Activated CD8-positive, alpha-beta memory T cell treated with anti-CD3 and anti-CD28 coated beads for 24 hours (primary cell): ENCODE measurements at regions not wholly inside any gene's neighbourhood (a gene's known extent, or its start where the extent isn't known, plus 50 kb on each side); places are given as distances from the start of the nearest gene placed in this dataset.

Experiments used
- DNase-seq: peaks from one replicate; pipeline ENCODE4 v3.0.0-alpha.2; 2020

- DNase-seq: no peak
These were observed 257.2 kb downstream of the CYRIA start for GRCh38 chr2:16408331-16409005.

GRCh38 chr2:16407358-16407757 lies 258.3 kb downstream of the CYRIA start:
- DNase-seq: no peak

GRCh38 chr2:16406496-16407289 lies 258.9 kb downstream of the CYRIA start:
- DNase-seq: no peak

GRCh38 chr2:16405551-16405950 lies 260.1 kb downstream of the CYRIA start:
- no peak for DNase-seq

- no peak for DNase-seq
These were observed 260.9 kb downstream of the CYRIA start for GRCh38 chr2:16404551-16405300.

GRCh38 chr2:16404146-16404545 lies 261.5 kb downstream of the CYRIA start:
- DNase-seq: no peak

- no peak for DNase-seq
These were observed 262.7 kb downstream of the CYRIA start for GRCh38 chr2:16402891-16403290.

- DNase-seq: no peak
These were observed 263.8 kb downstream of the CYRIA start for GRCh38 chr2:16401761-16402300.

GRCh38 chr2:16400127-16400623 lies 265.5 kb downstream of the CYRIA start:
- no peak for DNase-seq

- no peak for DNase-seq
These were observed 267.1 kb downstream of the CYRIA start for GRCh38 chr2:16398486-16399043.

GRCh38 chr2:16397681-16398475 lies 267.8 kb downstream of the CYRIA start:
- DNase-seq: no peak

- DNase-seq: no peak
These were observed 268.6 kb downstream of the CYRIA start for GRCh38 chr2:16396986-16397385.

- DNase-seq: no peak
These were observed 269.5 kb downstream of the CYRIA start for GRCh38 chr2:16396171-16396570.

GRCh38 chr2:16395601-16396000 lies 270.0 kb downstream of the CYRIA start:
- DNase-seq: no peak

- DNase-seq: no peak
These were observed 270.6 kb downstream of the CYRIA start for GRCh38 chr2:16394986-16395550.

- DNase-seq: no peak
These were observed 271.3 kb downstream of the CYRIA start for GRCh38 chr2:16394072-16394985.

GRCh38 chr2:16393500-16394071 lies 272.0 kb downstream of the CYRIA start:
- no peak for DNase-seq

GRCh38 chr2:16392647-16393499 lies 272.8 kb downstream of the CYRIA start:
- DNase-seq: no peak

- DNase-seq: no peak
These were observed 273.6 kb downstream of the CYRIA start for GRCh38 chr2:16391986-16392385.
